RCC 7860 (cell line): ENCODE measurements at regions not wholly inside any gene's neighbourhood (a gene's known extent, or its start where the extent isn't known, plus 50 kb on each side); places are given as distances from the start of the nearest gene placed in this dataset.

Experiments used
- DNase-seq: peaks from one replicate; pipeline ENCODE4 v3.0.0-alpha.2; 2015; ENCODE audit warnings: low spot score
- FAIRE-seq: peaks from 2 replicates; lab custom pipeline; 2012; peaks lifted over from hg19 to GRCh38; lab: Jason Lieb, UNC

DNA sequence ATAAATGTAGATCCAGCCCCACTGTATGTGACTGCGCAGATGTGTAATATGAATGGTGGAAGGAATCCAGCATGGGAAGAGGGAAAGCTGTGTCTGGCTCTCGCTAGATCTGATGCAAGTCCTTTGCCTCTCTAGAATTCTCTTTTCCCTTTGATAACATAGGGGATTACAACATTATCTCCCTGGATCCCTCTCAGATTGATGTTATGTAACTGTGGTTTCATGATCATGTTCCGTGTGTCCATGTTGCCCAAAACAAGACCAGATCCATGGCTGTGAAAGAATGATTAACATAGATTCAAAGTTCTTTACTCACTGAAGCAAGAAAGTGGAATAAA, 184.0 kb upstream of the UBL3 start:
- no peak for DNase-seq
- FAIRE-seq, result no peak

DNA sequence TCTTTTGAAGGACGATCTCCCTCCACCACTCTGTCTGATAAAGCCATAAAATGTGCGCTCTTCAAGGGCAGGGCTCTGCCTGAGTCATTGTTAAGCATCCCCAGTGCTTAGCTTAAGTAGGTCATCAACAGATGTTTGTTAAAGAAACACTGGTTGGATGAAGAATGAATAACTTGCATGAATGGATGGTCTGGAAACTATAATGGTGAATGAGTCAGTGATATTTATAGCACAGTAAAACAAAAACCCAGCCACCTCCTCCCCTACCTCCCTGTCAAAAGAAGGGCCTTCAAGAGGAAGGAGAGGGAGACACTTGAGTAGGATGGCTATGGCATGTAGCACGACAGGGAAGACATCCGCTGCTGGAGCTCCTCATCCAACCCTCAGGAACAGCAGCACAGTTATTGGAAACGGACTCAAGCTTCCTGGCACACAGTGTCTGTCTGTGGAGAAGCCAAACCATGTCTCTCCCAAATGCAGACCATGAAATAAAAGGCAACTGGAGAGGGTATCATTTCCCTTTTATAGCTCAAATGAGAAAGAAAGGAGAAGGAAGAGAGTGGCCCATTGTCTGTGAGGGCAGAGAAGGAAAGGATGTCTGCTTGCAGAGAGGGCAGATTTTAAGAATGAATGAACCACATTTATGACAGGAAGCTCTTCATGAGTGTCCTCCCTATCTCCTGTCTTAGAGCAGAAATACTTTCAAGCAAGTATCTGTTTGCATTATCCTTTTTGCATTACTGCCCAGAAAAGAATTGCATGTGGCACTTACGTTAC, 183.5 kb upstream of the UBL3 start:
- DNase-seq (peak; percentile 29), FAIRE-seq (no peak)

DNA sequence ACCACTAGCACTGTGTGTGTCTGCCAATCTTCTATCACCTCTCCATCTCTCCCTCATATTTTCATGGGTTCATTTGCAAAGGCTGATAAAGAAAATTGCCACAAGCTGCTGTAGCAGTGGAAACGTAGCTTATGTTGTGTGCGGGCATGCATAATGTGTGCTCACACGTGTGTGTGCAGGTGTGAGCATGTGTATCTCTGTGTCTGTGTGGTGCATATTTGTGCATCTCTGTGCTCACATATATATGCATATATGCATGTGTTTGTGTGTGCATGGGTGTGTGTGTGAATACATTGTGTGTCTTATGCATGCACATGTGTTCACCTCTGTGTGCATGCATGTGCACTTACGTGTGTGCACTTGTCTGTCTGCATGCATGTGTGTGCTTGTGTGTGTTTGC, 181.8 kb upstream of the UBL3 start:
- no peak for DNase-seq
- FAIRE-seq, result no peak

DNA sequence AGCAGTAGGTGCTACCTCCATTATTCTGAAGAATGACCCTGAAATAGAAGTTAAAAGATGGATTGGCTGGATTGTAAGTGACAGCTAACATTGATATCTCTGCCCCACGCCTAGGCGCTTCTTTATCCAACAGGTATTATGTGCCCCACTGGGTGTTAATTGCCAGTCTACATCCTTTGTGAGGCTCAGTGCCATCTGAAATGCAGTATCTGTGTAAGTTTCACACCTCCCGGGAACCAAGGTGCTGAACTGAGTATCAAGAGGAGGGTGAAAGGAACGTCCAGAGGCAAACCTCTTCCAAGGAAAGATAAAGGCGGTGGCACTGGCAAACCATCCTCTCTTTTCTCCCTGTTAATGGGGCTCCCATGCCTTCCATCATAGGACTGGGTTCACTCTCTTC, 181.1 kb upstream of the UBL3 start:
- DNase-seq (no peak), FAIRE-seq (no peak)

DNA sequence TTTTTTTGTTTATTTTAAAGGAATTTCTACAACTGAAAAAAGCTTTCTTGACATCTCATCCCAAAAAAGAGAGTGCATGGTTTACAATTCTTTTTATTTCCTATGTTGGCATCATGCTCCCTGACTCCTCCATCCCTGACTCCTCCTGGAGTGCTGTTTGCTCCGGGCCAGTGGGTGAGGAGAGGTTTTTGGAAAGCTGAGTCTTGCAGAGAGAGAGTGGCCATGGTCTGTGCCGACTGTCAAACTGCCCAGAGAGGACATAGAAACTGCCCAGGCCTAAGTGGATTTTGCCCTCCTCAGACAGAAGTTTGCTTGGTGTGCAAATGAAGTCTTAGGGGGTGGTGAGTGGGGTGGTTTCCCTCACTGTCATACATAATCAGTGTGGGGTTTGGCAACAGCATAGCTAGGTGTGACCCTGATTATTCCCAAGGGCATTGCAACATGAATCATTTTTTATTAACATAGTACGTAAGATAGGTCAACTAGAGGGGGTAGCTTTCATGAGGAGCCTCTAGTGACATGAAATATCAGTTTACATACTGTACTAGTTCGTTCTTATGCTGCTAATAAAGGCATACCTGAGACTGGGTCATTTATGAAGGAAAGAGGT, 179.8 kb upstream of the UBL3 start:
- FAIRE-seq (no peak), DNase-seq (no peak)

DNA sequence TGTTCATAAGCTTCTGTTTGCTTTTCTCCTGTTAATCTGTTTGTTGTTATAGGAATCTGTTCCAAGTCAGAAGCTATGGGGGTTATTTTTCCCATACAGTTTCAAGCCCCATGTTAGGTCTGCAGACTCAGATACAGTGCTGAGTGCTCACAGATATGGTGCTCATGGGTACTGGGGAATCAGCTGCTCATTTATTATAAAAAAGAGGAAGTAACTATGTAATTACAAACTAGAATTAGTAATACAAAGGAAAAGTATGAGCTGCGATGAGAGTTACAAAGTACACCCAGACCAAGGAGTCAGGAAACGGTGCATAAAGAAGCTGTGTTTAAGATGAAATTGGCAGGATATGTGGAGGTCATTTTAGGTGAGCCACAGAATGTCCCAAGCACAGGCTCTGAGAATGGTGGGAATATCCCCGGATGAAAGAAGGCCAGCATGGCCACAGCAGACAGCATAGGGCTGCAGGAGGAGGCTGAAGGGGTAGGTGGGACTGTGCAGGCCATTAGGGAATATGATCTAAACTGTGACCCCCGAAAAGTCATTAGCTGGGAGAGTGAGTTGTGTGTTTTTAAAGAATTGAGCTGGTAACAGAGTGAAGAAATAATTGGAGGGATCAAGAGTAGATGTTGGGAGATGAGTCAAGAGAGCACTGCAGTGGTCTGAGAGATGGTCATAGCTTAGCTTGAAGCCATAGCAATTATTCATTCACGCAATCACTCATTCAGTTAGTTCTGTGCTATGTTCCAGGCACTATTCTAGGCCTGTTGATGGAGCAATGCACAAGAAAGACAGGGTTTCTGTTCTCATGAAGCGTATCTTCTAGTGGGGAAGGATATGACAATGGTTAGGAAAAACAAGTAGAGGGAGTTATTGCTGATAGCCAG, 177.4 kb upstream of the UBL3 start:
- no peak for DNase-seq
- no peak for FAIRE-seq

DNA sequence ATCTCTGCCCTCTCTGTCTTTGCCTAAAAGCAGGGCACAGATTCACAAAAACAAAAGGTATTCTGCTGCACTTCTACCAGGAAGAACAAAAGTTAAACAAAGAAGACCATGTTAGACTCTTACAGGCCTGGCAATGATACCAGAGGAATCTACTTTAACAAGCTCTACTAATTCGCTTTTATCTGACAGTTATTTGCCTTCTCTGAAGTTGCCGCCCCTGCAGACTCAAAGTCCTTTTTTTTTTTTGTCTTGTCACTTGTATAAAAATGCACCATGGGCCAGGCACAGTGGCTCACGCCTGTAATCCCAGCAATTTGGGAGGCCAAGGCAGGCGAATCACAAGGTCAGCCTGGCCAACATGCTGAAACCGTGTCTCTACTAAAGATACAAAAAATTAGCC, 176.5 kb upstream of the UBL3 start:
- DNase-seq (no peak), FAIRE-seq (no peak)

DNA sequence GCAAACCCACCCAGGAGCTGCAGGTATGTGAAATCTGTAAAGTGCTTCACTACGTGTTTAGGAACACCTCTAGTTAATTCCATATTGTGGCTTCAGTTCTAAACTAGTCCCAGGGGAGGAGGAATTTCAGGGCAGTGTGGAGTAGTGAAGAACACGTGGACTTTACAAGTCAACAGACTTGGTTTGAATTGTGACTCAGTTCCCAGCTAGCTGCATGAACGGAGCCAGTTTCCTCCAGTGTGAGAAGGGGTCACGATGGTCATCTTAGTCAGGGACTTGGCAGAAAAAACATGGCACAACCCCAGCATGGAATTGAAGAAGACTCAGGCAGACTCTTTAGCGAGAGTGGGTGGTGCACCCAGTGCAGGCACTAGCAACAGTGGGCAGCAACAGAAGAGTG, 175.7 kb upstream of the UBL3 start:
- FAIRE-seq, result no peak
- DNase-seq, result peak; percentile 53

DNA sequence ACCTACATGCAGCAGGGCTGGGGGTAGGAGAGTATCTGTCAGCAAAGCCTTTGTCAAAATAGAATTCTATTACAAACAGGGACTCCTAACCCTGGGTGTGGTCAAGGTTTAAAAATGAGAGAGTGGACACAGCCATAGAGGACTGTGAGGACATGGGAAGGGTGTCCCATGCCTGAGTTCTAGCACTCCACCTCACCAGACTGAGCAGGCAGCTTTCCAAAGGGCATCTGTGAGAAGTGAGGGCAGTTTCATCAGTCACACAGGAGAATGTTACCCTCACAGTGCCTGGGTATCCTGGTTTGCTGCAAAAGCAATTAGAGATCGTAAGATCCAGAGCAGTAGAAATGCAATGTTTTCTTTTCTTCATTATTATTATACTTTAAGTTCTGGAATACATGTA, 174.9 kb upstream of the UBL3 start:
- FAIRE-seq (no peak), DNase-seq (no peak)

DNA sequence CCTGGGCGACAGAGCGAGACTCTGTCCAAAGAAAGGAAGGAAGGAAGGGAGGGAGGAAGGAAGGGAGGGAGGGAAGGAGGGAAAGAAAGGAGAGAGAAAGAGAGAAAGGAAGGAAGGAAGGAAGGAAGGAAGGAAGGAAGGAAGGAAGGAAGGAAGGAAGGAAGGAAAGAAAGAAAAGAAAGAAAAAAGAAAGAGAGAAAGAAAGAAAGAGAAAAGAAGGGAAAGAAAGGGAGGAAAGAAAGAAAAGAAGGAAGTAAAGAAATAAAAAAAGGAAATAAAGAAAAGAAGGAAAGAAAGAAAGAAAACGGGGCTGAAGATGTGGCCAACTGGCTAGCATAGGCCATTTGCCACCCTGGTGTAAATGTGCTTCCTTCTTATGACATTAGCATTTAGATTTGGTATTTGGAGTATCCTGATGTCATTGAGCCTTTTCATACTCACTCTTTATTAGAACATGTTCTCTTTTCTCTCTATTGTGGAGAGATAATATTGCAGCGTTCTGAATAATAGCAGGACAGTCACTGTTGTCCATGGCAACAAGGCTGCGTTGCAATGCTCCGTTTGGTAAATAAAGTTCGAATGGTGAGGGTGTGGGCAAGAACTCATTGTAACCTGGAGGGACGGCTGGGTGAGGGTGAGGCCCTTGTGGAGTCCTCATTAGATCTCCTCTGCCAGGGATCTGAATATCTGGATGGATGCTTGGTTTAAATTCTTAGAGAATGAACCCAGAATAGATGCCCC, 173.9 kb upstream of the UBL3 start:
- FAIRE-seq, result no peak

DNA sequence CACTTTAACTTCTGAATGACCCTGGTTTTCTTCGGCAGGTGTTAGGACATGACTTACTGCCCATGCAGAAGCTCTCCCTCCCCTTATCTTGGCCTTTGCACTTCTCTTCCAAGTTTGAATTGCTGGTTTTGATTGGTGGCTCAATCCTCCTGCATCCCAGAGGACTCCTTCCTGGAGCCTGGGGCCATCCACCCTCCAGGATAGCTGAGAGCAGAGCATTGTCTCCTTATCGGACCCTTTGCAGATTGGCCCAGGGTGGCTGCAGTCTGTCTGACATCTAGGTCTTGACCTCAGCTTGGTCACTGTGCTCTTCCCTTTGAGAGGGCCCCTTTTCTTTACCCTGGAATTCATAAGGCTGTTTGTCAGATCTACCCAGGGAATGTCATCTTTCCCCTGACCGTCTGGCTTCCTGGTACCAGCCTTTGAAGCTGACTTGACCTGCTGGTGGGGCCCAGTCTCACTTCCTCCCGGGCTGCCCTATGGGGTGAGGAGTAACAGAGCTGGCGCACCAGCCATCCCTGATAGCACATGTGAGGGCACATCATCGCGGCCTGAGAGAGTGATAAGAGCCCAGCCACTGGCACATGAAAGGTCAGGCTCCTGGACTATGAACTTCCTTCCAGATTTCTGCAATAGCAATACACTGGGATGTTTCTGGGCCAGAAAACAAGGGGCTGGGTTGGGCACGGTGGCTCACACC, 172.9 kb upstream of the UBL3 start:
- no peak for FAIRE-seq
- no peak for DNase-seq

More for the DNA sequence above, 173.9 kb upstream of the UBL3 start:
- DNase-seq, result no peak

DNA sequence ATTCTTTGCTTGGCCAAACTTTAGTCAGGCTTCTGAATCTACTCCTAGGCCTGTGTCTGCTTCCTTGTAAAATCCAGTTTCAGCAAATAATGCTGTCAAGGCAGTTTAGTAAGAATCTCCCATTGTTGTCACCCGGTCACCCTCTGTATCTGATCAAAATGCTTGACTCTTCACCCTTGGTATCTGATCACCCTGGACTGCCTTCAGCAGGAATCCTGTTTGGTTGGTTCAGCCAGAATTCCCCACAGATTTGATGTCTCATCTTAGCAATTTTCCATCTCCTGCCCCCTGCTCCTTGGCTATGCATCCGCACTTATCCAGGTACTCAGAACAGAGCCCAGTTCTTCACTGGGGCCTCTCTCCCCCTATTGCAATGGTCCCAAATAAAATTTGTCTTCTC, 172.4 kb upstream of the UBL3 start:
- FAIRE-seq, result no peak

DNA sequence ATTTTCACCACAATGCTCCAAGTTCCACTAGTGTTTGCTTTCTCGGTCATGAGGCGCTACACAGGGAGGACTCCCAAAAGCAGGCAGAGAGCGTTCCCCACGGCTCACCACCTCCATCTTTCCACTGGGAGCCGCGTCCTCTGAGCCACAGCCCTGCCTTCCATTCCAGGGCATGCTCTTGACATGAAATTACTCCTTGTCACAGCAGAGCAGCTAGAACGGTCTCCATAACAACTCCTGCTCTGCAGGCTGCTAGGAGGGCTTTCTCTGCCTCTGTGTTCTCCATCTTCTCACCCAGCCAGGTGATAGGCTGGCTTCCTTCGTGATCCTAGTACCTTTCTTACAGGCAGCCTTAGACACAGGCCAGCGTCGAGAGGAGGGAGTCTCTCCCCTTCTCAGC, 171.8 kb upstream of the UBL3 start:
- DNase-seq (no peak), FAIRE-seq (no peak)

More for the DNA sequence above, 172.4 kb upstream of the UBL3 start:
- DNase-seq, result no peak

DNA sequence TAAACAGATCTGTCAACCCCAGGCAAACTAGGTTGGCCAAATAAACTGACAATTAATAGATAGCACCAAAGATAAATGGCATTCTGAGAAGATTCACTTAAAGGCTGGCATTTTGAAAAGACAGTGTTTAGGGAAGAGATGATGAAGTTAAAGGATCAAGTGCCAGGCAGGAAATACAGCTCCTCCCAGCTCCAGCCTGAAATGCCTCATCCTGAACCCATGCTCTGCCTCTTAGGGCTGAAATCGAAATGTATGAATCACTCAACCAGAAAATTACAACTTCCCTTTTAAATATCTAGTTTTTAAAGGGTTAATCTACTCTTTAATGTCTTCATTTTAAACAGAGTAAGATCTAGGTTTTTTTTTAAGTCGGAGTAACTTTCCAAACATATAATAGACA, 171.2 kb upstream of the UBL3 start:
- FAIRE-seq, result no peak
- DNase-seq, result no peak

DNA sequence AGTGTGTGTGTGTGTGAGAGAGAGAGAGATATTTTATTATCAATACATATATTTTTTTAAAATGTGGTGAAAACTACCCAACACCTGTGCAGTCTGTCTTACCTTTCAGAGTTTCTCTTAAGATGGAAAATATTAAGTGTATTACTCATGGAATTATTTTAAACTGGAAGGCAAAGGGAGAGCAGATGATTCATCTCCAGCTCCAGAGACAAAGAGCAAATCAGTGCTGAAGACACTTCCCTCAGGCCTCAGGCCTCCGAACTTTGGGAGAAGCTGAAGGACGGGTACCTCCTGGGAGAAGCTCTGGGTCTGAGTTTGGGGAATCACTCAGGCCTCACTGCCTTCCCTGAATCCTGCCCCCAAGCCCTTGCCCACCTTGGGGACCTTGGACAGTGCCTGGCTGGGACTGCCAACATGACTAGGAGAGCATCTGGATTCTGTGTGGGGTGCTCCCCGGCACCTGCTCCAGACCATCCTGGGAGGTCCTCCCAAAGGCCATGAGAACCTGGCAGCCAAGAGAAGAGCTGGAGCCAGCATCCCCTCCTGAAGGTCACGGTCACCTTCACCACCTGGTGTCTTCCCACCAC, 170.4 kb upstream of the UBL3 start:
- DNase-seq (no peak), FAIRE-seq (no peak)

DNA sequence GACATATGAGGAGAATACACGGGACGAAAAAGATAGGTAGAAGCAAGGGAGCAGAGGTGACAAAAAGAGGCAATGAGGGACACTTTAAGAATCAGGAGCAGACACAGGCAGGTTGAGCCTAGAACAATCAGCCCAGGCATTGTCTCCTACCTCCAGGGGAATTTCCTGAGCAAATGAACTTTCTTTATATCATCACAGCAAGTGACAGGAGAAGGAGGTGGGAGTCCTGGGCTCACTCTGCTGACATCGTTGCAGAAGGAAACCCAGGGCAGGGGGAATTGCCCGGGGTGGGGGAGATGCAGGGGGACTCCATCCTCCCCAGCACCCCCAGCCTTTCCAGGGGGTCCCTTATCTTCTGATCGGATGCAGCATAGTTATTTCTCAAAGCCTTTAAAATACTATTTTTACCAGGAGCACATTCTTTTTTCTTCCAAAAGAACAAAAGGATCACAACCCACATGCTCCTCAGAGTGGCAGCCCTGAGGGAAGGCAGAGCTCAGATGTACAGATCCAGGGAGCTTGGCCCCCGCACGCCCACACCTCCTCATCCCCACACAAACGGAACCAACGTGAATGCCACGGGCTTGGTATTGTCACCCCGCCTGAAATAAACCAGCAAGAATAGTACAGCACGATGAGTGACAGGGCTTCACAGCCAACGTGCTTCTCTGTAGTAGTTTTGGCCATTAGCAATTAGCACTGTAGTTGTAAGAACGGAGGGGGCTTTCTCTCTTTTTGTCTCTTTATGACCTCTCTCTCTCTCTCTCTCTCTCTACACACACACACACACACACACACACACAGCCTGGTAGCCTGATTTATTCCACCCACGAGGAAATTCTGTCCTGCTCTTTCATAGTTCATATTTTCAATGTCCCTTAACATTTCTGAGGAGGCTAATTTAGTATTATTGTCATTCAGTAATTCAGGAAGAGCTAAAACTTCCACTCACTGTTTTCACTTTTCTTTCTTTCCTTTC, 169.5 kb upstream of the UBL3 start:
- DNase-seq (no peak), FAIRE-seq (no peak)

DNA sequence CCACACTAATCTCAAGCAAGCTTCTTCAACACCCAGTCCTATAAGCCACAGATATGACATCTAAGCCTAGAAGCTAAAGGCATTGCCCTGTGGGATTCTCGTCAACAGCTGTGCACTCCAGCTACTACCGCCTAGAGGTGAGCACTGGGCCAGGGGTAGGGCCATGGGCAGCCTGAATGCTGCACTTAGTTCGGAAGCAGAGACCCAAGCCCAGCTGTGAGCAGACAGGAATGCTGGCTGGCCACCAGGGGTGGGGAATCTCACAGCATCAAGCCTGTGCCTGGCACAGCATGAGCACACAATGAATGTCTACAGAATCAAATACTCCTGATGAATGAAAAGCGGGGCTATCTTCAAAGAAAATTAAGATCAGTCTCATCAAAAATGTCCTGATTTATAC, 167.5 kb upstream of the UBL3 start:
- no peak for DNase-seq

DNA sequence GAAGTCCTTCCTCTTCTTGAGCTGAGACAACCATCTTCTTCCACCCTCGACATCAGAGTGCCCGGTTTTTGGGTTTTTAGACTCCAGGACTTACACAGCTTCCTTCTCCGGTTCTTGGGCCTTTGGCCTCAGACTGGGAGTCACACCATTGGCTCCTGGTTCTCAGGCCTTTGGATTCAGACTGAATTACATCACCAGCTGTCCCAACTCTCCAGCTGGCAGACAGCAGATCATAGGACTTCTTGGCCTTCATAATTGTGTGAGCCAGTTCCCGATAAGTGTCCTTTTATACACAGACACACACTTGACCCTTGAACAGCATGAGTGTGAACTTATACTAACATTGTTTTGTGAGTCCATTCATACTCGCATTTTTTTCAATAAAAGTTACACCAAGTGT, 166.0 kb upstream of the UBL3 start:
- DNase-seq (no peak), FAIRE-seq (no peak)

More for the DNA sequence above, 167.5 kb upstream of the UBL3 start:
- no peak for FAIRE-seq

DNA sequence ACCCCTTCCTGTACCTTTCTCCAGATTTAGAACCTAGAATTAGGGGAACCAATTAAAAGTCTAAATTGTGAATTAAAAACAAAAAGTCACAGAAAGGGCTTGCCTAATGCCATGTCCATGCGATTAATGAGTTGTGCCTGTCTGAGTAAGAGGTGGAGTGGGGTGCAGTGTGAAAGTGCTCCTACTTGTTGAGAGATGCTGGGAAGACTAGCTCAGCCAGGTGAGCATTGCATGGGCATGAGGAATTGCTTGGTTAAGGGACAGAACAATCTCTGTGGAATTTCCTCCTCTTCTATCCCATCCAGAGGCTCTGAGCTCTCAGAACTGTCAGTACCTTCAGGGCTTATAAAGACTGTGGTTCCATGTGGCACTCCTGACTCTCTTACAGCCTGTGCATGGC, 159.0 kb upstream of the UBL3 start:
- FAIRE-seq, result no peak
- DNase-seq, result no peak
